ENCODE measurements at regions not wholly inside any gene's neighbourhood (a gene's known extent, or its start where the extent isn't known, plus 50 kb on each side); places are given as distances from the start of the nearest gene placed in this dataset.

- TF ChIP-seq CTCF (IDR thresholded peaks at IDR 0.05): no peak
- no peak for TF ChIP-seq POLR2AphosphoS5 (IDR thresholded peaks at IDR 0.05)
Observed at GRCh38 chr9:80143899-80144298, 572.1 kb downstream of the TLE4 start.

Measured in transverse colon (tissue), 4 donors.